Stomach (tissue), 8 donors: ENCODE measurements at regions not wholly inside any gene's neighbourhood (a gene's known extent, or its start where the extent isn't known, plus 50 kb on each side); places are given as distances from the start of the nearest gene placed in this dataset.

Experiments
- DNase-seq, 2 donors: peaks; one replicate each; pipeline versions ENCODE4 v3.0.0 to v3.0.0-alpha.2; 2013 to 2019
- H3K27ac ChIP-seq, 5 donors: fragments of 200-600 bp in 4 of 5; sonication (generic) in 4 of 5; one replicate each; pipeline ENCODE4 v1.5.1; 2013 to 2019; ENCODE audit warnings: mild to moderate bottlenecking in 1 of 5, moderate library complexity in 1 of 5
- H3K27me3 ChIP-seq, 3 donors: fragments of 200-600 bp; sonication (generic); one replicate each; pipeline ENCODE4 v1.5.1; 2017 to 2019; ENCODE audit warnings: mixed run types in 1 of 3
- H3K36me3 ChIP-seq, 4 donors: fragments of 200-600 bp; sonication (generic); 1 replicate in 3 of 4; 2 replicates in 1 of 4; pipeline ENCODE4 v1.5.1; 2016 to 2019
- H3K4me1 ChIP-seq, 4 donors: fragments of 200-600 bp; sonication (generic); one replicate each; pipeline ENCODE4 v1.5.1; 2016 to 2019
- H3K4me3 ChIP-seq, 4 donors: fragments of 200-600 bp; sonication (generic) in 3 of 4; one replicate each; pipeline ENCODE4 v1.5.1; 2016 to 2019; ENCODE audit warnings: mild to moderate bottlenecking in 1 of 4
- H3K9me3 ChIP-seq, 4 donors: fragments of 200-600 bp; sonication (generic); one replicate each; pipeline ENCODE4 v1.5.1; 2016 to 2019
- EP300 ChIP-seq: sonication (generic); formaldehyde crosslinking; IDR thresholded peaks from one replicate; pipeline ENCODE4 v1.6.1; 2017; ENCODE audit warnings: antibody characterized with exemption
- POLR2A ChIP-seq, 4 donors: fragments of 450-650 bp; IDR thresholded peaks; one replicate each; pipeline ENCODE4 v1.6.1; 2016; ENCODE audit warnings: antibody characterized with exemption in 4 of 4, control low read depth in 2 of 4, mild to moderate bottlenecking in 1 of 4, moderate library complexity in 1 of 4
- POLR2AphosphoS5 ChIP-seq, 3 donors: sonication (generic); formaldehyde crosslinking; IDR thresholded peaks; one replicate each; pipeline ENCODE4 v1.6.1; 2016; ENCODE audit warnings: antibody characterized with exemption in 3 of 3
- WGBS, 5 donors: extraction: QIAGEN DNeasy Blood & Tissue Kit in 3 of 5; methylation state at CpG; one replicate each; pipeline versions ENCODE4 v1.1.5 to v1.1.7; 2013 to 2018; 5-methylcytosine and 5-hydroxymethylcytosine counted together
- intact Hi-C: fragments of 100-400 bp; cut with DNase I; formaldehyde crosslinking; loops from one replicate; pipeline ENCODE4 v1.15.1; 2023; ENCODE audit warnings: low total_unique reads
- TF ChIP-seq, protein P1 (sequence below), 7 experiments: fragments of 450-650 bp in 4 of 7; fragments of 200-600 bp in 3 of 7; sonication (generic) in 3 of 7; IDR thresholded peaks; one replicate each; pipeline ENCODE4 v1.5.1; 2016 to 2019; ENCODE audit warnings: antibody characterized with exemption in 7 of 7, control low read depth in 2 of 7, mild to moderate bottlenecking in 1 of 7
- donor health status: healthy with polysubstance abuse.
- donor health status: Bipolar disorder and iron deficiency.
- donor health status: healthy.

DNA sequence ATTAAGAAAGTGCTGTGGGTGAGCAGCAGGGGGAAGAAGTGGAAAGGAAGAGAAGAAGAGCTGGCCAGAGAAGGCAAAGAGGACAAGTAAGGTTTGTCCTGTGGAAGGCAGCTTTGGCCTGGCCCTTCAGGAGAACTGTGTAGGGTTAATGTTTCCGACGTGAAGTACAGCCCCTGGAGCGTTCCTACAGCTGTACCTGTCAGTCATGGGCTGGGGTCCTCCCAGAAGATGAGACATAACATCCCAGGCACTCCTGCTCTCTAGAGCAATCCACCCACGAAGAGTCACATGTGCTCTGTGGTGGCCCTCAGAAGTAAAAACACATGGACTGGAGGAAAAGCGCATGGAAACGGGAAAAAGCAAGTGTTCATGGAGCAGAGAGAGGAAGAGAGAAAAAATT is 237.4 kb downstream of the CAAP1 start:
- 71 to 89% (median 79%) methylated on average over 6 of the region's 6 CpGs for WGBS, 5 donors
- Histone ChIP-seq H3K4me1 (no peaks in the 10 kb centered on the region), H3K36me3 (no peaks in the 10 kb centered on the region), H3K27ac (no peak overlapping the region), H3K27me3 (no peaks in the 10 kb centered on the region), H3K4me3 (no peak overlapping the region), H3K9me3 (no peaks in the 10 kb centered on the region)
- TF ChIP-seq, protein P1, sequence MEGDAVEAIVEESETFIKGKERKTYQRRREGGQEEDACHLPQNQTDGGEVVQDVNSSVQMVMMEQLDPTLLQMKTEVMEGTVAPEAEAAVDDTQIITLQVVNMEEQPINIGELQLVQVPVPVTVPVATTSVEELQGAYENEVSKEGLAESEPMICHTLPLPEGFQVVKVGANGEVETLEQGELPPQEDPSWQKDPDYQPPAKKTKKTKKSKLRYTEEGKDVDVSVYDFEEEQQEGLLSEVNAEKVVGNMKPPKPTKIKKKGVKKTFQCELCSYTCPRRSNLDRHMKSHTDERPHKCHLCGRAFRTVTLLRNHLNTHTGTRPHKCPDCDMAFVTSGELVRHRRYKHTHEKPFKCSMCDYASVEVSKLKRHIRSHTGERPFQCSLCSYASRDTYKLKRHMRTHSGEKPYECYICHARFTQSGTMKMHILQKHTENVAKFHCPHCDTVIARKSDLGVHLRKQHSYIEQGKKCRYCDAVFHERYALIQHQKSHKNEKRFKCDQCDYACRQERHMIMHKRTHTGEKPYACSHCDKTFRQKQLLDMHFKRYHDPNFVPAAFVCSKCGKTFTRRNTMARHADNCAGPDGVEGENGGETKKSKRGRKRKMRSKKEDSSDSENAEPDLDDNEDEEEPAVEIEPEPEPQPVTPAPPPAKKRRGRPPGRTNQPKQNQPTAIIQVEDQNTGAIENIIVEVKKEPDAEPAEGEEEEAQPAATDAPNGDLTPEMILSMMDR (IDR thresholded peaks at IDR 0.05), result no peak
- TF ChIP-seq POLR2AphosphoS5 (IDR thresholded peaks at IDR 0.05) (no peak), POLR2A (IDR thresholded peaks at IDR 0.05) (no peak), EP300 (no peak)
- intact Hi-C loops, result no loop called here
- DNase-seq, result no peak

- no peaks in the 10 kb centered on the region for H3K27me3 ChIP-seq
- TF ChIP-seq EP300 (no peak), POLR2A (IDR thresholded peaks at IDR 0.05) (no peak), POLR2AphosphoS5 (IDR thresholded peaks at IDR 0.05) (no peak)
- TF ChIP-seq, protein P1 (IDR thresholded peaks at IDR 0.05), result no peak
- no peaks in the 10 kb centered on the region for H3K9me3 ChIP-seq
- H3K4me3 ChIP-seq, result no peak overlapping the region
- H3K36me3 ChIP-seq, result no peaks in the 10 kb centered on the region
- no peak overlapping the region for H3K27ac ChIP-seq
- intact Hi-C loops, result no loop called here
- DNase-seq, result no peak
- H3K4me1 ChIP-seq, result no peaks in the 10 kb centered on the region
Observed at GRCh38 chr9:26650325-26650724, 242.3 kb downstream of the CAAP1 start.

DNA sequence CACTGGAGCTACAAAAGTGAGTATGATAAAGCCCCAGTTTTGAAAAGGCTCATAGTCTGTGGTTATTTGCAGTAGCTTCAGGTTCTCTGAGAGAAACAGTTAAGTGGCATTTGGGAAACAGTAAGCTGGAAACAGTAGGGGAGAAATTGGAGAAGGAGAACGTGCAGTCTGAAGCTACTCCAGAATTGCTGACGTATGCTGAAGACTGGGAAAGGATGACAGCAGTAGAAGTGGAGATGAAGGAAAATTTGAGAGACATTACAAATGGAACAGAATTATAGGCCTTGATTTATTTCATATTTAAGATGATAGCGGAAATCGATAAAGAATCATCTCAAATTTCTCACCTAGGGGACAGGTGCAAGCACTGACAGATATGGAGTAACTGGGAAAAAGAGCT is 248.8 kb downstream of the CAAP1 start:
- intact Hi-C loops, result no loop called here
- Histone ChIP-seq H3K4me1 (no peaks in the 10 kb centered on the region), H3K4me3 (no peak overlapping the region), H3K27me3 (no peaks in the 10 kb centered on the region), H3K27ac (no peak overlapping the region), H3K36me3 (no peaks in the 10 kb centered on the region), H3K9me3 (no peaks in the 10 kb centered on the region)
- no peak for DNase-seq
- TF ChIP-seq POLR2AphosphoS5 (IDR thresholded peaks at IDR 0.05) (no peak), EP300 (no peak), POLR2A (IDR thresholded peaks at IDR 0.05) (no peak)
- TF ChIP-seq, protein P1 (IDR thresholded peaks at IDR 0.05), result no peak
- 82 to 87% (median 83%) methylated on average over 4 of the region's 4 CpGs for WGBS, 5 donors

DNA sequence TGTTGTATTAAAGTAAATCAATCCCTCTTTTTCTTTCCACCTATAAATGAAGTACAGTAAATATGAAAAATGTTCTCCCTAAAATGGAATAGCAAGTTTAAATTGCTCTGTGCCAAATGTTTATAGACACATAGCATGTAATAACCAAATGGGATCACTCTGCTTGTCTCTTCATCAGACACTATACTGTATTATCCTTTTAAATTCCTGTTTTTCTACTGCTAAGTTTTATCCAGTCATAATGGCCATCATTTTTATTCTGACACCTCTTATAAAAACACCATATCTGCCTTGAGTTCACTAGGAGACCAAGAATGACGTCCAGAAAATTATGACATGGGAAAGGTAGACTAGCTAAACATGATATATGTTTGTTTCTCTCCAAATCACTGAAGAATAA is 252.8 kb downstream of the CAAP1 start:
- Histone ChIP-seq H3K27ac (no peak overlapping the region), H3K9me3 (no peaks in the 10 kb centered on the region), H3K27me3 (no peaks in the 10 kb centered on the region), H3K4me3 (no peak overlapping the region), H3K4me1 (no peaks in the 10 kb centered on the region), H3K36me3 (no peaks in the 10 kb centered on the region)
- DNase-seq, result no peak
- no peak for TF ChIP-seq POLR2AphosphoS5 (IDR thresholded peaks at IDR 0.05)
- TF ChIP-seq, protein P1 (IDR thresholded peaks at IDR 0.05), result no peak
- TF ChIP-seq POLR2A (IDR thresholded peaks at IDR 0.05), result no peak
- no peak for TF ChIP-seq EP300
- WGBS, 5 donors, result 50 to 66% (median 61%) methylated on average over 1 of the region's 1 CpG
- intact Hi-C loops, result no loop called here
